DMS153 (cell line): ENCODE measurements at regions not wholly inside any gene's neighbourhood (a gene's known extent, or its start where the extent isn't known, plus 50 kb on each side); places are given as distances from the start of the nearest gene placed in this dataset.
"Not testable (repeated sequence)": the region's sequence is repeated elsewhere in the genome, so short reads cannot be mapped to it uniquely, and the experiment has no call there.

ENCODE experiments used
- DNase-seq: peaks from one replicate; lab custom pipeline; 2025; lab: John Stamatoyannopoulos, UW

DNA sequence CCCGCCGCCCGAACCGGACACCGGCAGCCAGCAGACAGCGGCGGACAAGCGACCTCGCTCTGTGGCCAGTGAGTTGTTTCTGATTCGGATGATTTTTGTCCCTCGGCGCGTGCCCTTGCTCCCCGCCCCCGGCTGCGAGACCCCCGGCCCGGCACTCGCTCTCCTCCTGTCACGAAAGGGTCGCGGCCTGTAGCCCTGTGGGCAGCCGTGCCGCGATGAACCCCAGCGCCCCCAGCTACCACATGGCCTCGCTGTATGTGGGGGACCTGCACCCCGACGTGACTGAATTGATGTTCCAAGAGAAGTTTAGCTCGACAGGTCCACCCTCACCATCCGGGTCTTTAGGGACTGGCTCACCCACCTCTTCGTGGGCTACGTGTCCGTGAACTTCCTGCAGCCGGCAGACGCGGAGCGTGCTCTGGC lies 1257.5 kb upstream of the ACVR2A start:
- DNase-seq: no peak

DNA sequence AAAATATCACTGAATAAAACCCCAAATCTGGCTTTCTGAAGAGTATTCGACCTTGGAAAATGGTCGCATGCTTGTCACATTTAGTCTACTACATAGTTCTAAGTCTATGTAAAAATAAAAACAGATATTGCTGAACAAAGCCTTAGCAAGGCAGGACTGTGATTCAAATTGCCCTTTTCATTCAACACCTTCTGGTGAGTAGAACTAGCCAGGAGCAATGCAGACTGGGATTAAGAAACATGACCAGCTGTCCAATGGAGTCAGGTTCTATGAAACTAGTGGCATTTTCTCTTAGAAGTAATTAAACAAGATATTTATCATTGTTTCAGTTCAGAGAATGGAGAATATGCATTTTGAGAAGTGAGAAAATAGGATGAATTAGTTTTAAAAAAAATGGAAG lies 1260.5 kb upstream of the ACVR2A start:
- DNase-seq: no peak

DNA sequence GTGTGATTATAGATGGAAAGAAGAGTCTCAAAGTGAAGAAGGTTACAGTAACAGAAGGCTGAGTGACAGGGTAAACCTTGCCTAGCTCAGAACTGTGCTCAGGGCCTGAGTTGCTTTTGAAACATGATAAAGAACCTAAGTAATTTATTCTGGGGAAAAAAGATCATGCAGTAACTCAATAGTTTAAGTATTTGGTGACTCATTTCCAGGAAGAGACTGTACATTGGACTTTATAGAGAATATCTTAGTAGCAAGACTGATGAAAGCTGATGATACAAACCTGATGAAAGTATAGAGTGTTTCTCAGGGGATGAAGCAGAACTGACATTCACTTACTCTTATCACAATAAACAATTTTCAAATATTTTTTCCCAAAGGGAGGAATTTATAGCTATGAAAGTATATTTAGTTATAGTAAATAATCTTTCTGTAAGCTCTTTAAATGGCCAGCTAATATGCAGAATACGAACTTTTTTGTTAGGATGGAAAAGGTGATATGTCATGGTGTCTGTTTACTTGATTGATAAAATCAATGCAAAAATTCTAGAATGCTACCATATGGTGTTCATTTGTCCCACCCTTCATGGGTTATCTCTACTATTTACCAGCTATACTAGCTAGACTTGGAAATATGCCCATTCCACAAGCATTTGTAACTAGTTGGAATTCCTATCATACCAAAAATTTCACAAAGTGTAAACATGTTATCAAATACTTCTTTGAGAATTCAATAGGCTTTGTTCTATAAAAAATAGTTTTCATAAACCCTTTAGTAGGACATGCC lies 1265.5 kb upstream of the ACVR2A start:
- DNase-seq: no peak

GRCh38 chr2:146576339-146577111 lies 1268.3 kb upstream of the ACVR2A start:
- DNase-seq: no peak

- no peak for DNase-seq
Measured at GRCh38 chr2:146572598-146572997, 1272.2 kb upstream of the ACVR2A start.

DNA sequence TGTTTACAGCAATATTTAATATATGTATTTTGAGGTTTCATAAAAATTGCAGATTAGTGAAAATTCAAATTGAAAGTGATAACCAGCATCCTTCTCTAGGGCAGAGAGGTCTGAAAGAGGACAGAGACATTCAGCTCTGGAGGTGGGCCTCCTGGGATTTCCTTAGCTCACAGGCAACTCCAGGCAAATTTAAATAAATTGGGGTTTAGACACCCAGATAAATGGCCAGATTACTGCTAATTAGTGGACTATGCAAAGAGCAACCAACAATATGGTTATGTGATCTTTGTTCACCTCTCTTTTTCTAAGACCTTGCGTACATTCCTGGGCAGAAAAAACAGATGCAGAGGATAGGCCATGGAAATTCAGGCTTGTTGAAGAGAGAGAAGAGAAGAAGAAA lies 1282.8 kb upstream of the ACVR2A start:
- DNase-seq: no peak

- DNase-seq: no peak
Measured at GRCh38 chr2:146547236-146547635, 1297.6 kb upstream of the ACVR2A start.

- no peak for DNase-seq
Measured at GRCh38 chr2:146544701-146545100, 1300.1 kb upstream of the ACVR2A start.

GRCh38 chr2:146541896-146542295 lies 1302.9 kb upstream of the ACVR2A start:
- DNase-seq: no peak

- DNase-seq: no peak
Measured at GRCh38 chr2:146540271-146540932, 1304.4 kb upstream of the ACVR2A start.

DNA sequence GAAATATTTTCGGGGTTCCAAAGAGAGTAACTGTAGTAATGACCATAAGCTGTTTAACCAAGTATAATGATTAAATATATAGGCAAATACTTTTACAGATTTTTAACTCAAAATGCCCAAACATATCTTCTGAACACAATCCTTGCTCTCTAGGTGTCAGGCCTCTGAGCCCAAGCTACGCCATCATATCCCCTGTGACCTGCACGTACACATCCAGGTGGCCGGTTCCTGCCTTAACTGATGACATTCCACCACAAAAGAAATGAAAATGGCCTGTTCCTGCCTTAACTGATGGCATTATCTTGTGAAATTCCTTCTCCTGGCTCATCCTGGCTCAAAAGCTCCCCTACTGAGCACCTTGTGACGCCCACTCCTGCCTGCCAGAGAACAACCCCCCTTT lies 1305.1 kb upstream of the ACVR2A start:
- not testable (repeated sequence) for DNase-seq

- no peak for DNase-seq
Measured at GRCh38 chr2:146537477-146537876, 1307.4 kb upstream of the ACVR2A start.

- DNase-seq: no peak
Measured at GRCh38 chr2:146532509-146533147, 1312.2 kb upstream of the ACVR2A start.

- no peak for DNase-seq
Measured at GRCh38 chr2:146532009-146532408, 1312.8 kb upstream of the ACVR2A start.

DNA sequence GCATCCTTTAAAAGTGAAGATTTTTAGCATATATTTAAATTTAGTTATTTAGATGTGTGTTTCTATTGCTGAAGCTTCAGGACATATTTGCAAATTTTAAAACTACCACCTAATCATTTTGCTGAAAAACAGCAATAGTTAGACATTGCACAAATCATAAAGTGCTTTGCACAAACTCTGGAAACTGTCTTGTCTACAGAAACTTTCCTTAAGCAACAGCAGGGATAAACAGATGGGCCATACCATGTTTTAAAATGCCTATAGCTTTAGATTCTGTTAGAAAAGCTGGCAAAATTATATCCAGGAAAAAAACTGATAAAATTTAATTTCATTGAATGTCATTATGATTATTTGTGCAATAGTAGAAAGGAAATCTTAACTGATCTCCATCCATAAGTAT lies 1313.9 kb upstream of the ACVR2A start:
- DNase-seq: no peak

DNA sequence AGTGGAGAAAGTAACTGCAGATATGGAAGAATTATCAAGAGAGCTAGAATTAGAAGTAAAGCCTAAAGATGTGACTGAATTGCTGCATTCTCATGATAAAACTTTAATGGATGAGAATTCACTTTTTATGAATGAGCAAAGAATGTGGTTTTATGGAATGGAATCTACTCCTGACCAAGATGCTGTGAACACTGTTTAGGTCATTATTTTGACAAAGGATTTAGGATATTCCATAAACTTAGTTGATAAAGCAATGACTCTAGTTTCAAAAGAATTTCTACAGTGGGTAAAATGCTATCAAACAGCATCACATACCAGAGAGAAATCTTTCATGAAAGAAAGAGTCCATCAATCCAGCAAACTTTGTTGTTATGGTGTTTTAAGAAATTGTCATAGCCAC lies 1317.7 kb upstream of the ACVR2A start:
- DNase-seq: no peak

GRCh38 chr2:146523196-146523595 lies 1321.6 kb upstream of the ACVR2A start:
- DNase-seq: peak; percentile 2

DNA sequence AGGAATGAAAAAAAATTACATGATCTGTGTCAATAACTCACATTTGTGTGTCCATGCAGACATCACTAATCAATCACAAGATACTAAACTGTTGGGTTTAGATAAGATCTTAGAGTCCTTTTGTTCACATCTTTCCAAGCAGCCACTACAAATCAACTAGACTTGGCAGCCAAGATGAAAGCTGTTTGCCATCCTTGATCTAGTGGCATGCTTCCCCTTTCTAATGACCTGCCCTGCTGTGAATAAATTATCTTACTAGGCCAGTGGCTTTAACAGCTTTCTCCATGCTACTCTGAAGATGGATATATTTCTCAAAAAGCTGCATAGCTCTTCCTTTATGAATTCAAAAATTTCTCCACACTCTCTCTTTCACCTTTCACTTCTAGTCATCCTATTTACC lies 1338.0 kb upstream of the ACVR2A start:
- no peak for DNase-seq

DNA sequence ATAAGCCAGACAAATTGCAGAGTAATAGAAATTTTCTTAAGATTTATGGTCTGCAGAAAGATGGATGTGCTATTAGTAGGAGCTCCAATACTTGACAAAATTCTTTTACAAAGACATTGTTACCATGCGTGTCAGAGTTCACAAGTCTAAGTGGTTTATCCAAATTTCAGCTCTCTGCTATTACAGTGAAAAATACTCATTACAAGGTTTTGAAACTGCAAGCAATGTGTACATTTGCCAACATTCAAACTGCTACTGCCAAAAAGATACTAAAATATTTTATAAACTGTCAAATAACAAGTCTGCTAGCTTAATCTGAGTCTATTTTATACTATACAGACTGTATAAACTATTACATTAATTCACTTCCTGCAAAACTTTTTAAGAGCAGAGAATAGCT lies 1341.5 kb upstream of the ACVR2A start:
- no peak for DNase-seq

GRCh38 chr2:146496248-146496647 lies 1348.6 kb upstream of the ACVR2A start:
- no peak for DNase-seq

GRCh38 chr2:146489386-146489785 lies 1355.4 kb upstream of the ACVR2A start:
- no peak for DNase-seq

GRCh38 chr2:146481629-146482028 lies 1363.2 kb upstream of the ACVR2A start:
- no peak for DNase-seq
